ENCODE measurements at regions not wholly inside any gene's neighbourhood (a gene's known extent, or its start where the extent isn't known, plus 50 kb on each side); places are given as distances from the start of the nearest gene placed in this dataset.

DNA sequence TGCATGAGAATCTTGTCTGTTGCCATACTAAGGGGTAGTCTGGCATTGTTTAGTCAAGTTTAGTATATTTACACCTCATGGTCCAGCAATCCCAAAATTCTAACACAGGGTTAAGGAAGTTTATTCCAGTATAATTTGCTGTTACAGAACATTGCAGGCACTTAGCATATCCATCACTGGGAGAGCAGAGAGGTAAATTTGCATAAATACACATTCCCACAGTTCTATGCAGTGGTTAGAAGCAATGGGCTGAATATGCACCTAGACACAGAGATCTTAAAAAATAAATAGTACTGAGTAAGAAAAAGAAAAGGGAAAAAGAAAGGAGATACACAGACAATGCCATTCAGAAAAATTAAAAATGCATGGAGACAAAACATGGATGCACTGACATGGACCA lies 692.3 kb upstream of the MEF2C start:
- no peak overlapping the region for H3K27ac ChIP-seq
- TF ChIP-seq POLR2AphosphoS5 (IDR thresholded peaks at IDR 0.05) (no peak), EP300 (IDR thresholded peaks at IDR 0.05) (no peak), POLR2A (IDR thresholded peaks at IDR 0.05) (no peak)
- TF ChIP-seq, protein P1, sequence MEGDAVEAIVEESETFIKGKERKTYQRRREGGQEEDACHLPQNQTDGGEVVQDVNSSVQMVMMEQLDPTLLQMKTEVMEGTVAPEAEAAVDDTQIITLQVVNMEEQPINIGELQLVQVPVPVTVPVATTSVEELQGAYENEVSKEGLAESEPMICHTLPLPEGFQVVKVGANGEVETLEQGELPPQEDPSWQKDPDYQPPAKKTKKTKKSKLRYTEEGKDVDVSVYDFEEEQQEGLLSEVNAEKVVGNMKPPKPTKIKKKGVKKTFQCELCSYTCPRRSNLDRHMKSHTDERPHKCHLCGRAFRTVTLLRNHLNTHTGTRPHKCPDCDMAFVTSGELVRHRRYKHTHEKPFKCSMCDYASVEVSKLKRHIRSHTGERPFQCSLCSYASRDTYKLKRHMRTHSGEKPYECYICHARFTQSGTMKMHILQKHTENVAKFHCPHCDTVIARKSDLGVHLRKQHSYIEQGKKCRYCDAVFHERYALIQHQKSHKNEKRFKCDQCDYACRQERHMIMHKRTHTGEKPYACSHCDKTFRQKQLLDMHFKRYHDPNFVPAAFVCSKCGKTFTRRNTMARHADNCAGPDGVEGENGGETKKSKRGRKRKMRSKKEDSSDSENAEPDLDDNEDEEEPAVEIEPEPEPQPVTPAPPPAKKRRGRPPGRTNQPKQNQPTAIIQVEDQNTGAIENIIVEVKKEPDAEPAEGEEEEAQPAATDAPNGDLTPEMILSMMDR (IDR thresholded peaks at IDR 0.05), result no peak
- H3K27me3 ChIP-seq, result no peaks in the 10 kb centered on the region
- H3K9me3 ChIP-seq, result no peaks in the 10 kb centered on the region
- no peaks in the 10 kb centered on the region for H3K4me1 ChIP-seq
- H3K4me3 ChIP-seq, result no peak overlapping the region
- H3K36me3 ChIP-seq, result no peaks in the 10 kb centered on the region
- no peak for ATAC-seq

DNA sequence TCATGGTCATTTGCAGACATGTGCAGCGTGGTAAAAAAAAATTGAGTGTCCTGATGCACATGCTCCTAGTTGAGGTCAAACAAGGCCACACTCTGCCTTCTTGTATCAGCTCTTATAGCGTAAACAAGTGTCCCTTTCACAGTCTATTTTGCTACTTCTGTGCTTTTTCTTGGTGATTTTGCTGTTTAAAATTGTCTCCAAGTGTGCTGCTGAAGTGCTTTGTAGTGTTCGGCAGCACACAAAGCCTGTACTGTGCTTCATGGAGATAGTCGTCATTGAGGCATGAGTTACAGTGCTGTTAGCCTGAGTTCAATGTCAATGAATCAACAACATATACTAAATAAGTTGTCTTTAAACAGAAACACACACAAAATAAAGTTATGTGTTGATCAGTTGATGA lies 690.4 kb upstream of the MEF2C start:
- H3K36me3 ChIP-seq, result no peaks in the 10 kb centered on the region
- ATAC-seq, result no peak
- no peaks in the 10 kb centered on the region for H3K4me1 ChIP-seq
- no peaks in the 10 kb centered on the region for H3K9me3 ChIP-seq
- no peak overlapping the region for H3K4me3 ChIP-seq
- H3K27ac ChIP-seq, result no peak overlapping the region
- no peaks in the 10 kb centered on the region for H3K27me3 ChIP-seq
- TF ChIP-seq POLR2AphosphoS5 (IDR thresholded peaks at IDR 0.05) (no peak), POLR2A (IDR thresholded peaks at IDR 0.05) (no peak), EP300 (IDR thresholded peaks at IDR 0.05) (no peak)
- TF ChIP-seq, protein P1 (IDR thresholded peaks at IDR 0.05), result no peak
- WGBS, 2 donors (ENCODE audit: low coverage in 1 of 2), result 84 to 86% methylated on average over 3 to 4 of the region's 4 CpGs

DNA sequence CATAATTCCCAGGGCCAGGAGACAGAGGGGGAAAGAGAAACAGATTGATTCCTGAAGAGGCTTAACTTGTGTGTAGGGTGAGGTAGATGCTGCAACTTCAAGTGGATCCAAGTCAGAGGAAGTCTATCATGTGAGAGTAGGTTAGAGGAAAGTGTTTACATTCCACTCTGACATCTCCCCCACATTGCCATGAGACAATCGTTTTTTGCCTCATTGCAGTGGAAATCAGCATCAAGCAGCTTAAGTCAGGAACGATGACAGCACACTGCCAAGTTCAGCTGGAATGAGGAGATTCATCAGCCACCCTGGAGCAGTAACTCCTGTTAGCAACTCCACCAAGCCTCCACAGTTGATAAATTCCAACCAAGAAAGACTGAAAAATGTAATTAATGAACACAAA lies 689.7 kb upstream of the MEF2C start:
- no peak for TF ChIP-seq EP300 (IDR thresholded peaks at IDR 0.05)
- TF ChIP-seq POLR2AphosphoS5 (IDR thresholded peaks at IDR 0.05), result no peak
- TF ChIP-seq POLR2A (IDR thresholded peaks at IDR 0.05), result no peak
- TF ChIP-seq, protein P1 (IDR thresholded peaks at IDR 0.05), result no peak
- Histone ChIP-seq H3K27me3 (no peaks in the 10 kb centered on the region), H3K4me3 (no peak overlapping the region), H3K27ac (no peak overlapping the region), H3K9me3 (no peaks in the 10 kb centered on the region), H3K36me3 (no peaks in the 10 kb centered on the region), H3K4me1 (no peaks in the 10 kb centered on the region)
- ATAC-seq, result no peak
- 6 to 9% methylated on average over 2 of the region's 2 CpGs for WGBS, 2 donors (ENCODE audit: low coverage in 1 of 2)

DNA sequence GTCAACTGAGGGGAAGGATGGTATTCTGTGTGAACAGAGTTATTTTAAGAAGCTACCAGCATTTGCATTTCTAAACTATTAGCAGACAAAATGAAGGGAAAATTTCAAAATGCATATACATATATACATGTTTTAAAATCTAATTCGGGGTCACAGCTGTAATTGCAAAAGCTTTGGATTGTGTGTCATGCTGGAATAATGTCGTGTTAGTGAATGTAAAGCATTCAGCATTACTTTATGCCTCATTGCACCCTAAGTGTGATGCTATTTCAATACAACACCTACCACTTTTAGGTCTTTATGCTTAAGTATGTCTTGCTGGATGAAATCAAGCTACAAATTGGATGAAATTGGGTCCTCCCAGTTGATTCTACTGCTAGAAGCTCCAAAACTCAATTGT lies 687.6 kb upstream of the MEF2C start:
- TF ChIP-seq POLR2A (IDR thresholded peaks at IDR 0.05) (no peak), POLR2AphosphoS5 (IDR thresholded peaks at IDR 0.05) (no peak), EP300 (IDR thresholded peaks at IDR 0.05) (no peak)
- TF ChIP-seq, protein P1 (IDR thresholded peaks at IDR 0.05), result no peak
- Histone ChIP-seq H3K4me3 (no peak overlapping the region), H3K36me3 (no peaks in the 10 kb centered on the region), H3K9me3 (no peaks in the 10 kb centered on the region), H3K27ac (no peak overlapping the region), H3K27me3 (no peaks in the 10 kb centered on the region), H3K4me1 (no peaks in the 10 kb centered on the region)
- ATAC-seq, result no peak
- 86 to 93% methylated on average over 2 of the region's 2 CpGs for WGBS, 2 donors (ENCODE audit: low coverage in 1 of 2)

DNA sequence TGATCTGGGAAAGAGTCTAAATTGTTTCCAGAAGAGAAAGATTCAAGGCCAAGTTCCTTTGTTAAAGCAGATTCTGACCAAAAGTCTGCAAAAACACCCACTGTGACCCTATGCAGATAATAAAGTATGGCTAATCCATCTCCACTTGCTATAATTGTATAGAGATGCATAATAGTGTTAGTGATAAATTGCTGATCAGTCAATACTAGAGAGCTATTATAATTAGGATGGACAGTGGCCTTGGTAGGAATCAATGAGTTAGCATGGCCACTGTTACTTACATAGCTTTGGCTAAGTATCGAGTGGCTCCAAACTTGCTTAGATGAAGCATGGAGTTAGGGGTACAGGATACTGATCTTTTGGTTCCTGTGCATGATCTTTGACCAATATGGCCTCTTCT lies 683.4 kb upstream of the MEF2C start:
- Histone ChIP-seq H3K36me3 (no peaks in the 10 kb centered on the region), H3K9me3 (no peaks in the 10 kb centered on the region), H3K27ac (no peak overlapping the region), H3K27me3 (no peaks in the 10 kb centered on the region), H3K4me1 (no peaks in the 10 kb centered on the region), H3K4me3 (no peak overlapping the region)
- TF ChIP-seq, protein P1 (IDR thresholded peaks at IDR 0.05), result no peak
- TF ChIP-seq POLR2AphosphoS5 (IDR thresholded peaks at IDR 0.05) (no peak), EP300 (IDR thresholded peaks at IDR 0.05) (no peak), POLR2A (IDR thresholded peaks at IDR 0.05) (no peak)
- WGBS, 2 donors (ENCODE audit: low coverage in 1 of 2), result 100% methylated on average over 1 of the region's 1 CpG
- ATAC-seq, result no peak
